CD4-positive, alpha-beta memory T cell (primary cell): ENCODE measurements at regions not wholly inside any gene's neighbourhood (a gene's known extent, or its start where the extent isn't known, plus 50 kb on each side); places are given as distances from the start of the nearest gene placed in this dataset.
A peak's percentile ranks its signal among the peaks of the same experiment; 100 is the strongest.
"Not testable (repeated sequence)": the region's sequence is repeated elsewhere in the genome, so short reads cannot be mapped to it uniquely, and the experiment has no call there.

Experiments
- CTCF ChIA-PET: fragments of 350-600 bp; sonication (Branson Sonifier 250); formaldehyde crosslinking; loops from one replicate; lab custom pipeline; 2021; ENCODE audit warnings: inconsistent platforms; ENCODE audit not compliant: partially characterized antibody; lab: Charles Lee
- POLR2A ChIA-PET: fragments of 350-600 bp; sonication (Branson Sonifier 250); formaldehyde crosslinking; loops from one replicate; lab custom pipeline; 2021; ENCODE audit not compliant: partially characterized antibody; lab: Charles Lee
- DNase-seq, 5 donors: peaks; one replicate each; pipeline versions ENCODE4 v3.0.0 to v3.0.0-alpha.2; 2020 to 2022; ENCODE audit warnings: mixed read lengths in 1 of 5
- H3K27ac ChIP-seq: one replicate; pipeline ENCODE4 v1.7.0; 2013; ENCODE audit warnings: low read depth, low read length
- H3K27me3 ChIP-seq: 2 replicates; pipeline ENCODE4 v1.7.0; 2013; ENCODE audit warnings: mild to moderate bottlenecking, low read length, moderate library complexity; ENCODE audit not compliant: insufficient read depth
- H3K36me3 ChIP-seq: 2 replicates; pipeline ENCODE4 v1.7.0; 2013; ENCODE audit warnings: mild to moderate bottlenecking, low read length, moderate library complexity; ENCODE audit not compliant: insufficient read depth
- H3K4me1 ChIP-seq: 2 replicates; pipeline ENCODE4 v1.7.0; 2013; ENCODE audit warnings: mild to moderate bottlenecking, low read length, moderate library complexity; ENCODE audit not compliant: insufficient read depth
- H3K4me3 ChIP-seq, 2 donors: one replicate each; pipeline ENCODE4 v1.7.0; 2013; ENCODE audit warnings: low read length in 2 of 2, mild to moderate bottlenecking in 1 of 2
- H3K9me3 ChIP-seq, 2 donors: one replicate each; pipeline ENCODE4 v1.7.0; 2013; ENCODE audit warnings: low read length in 2 of 2, control low read depth in 1 of 2; ENCODE audit not compliant: control insufficient read depth in 1 of 2
- H3K27ac Mint-ChIP-seq, 7 donors: one replicate each; pipeline ENCODE4 v1.8.0; 2020 to 2021; ENCODE audit warnings: mixed read lengths in 7 of 7, mild to moderate bottlenecking in 6 of 7, inconsistent platforms in 3 of 7, moderate library complexity in 3 of 7
- H3K27me3 Mint-ChIP-seq, 2 donors: one replicate each; pipeline ENCODE4 v1.8.0; 2020 to 2021; ENCODE audit warnings: mixed read lengths in 2 of 2
- H3K36me3 Mint-ChIP-seq, 2 donors: one replicate each; pipeline ENCODE4 v1.8.0; 2020 to 2021; ENCODE audit warnings: mixed read lengths in 2 of 2, inconsistent platforms in 1 of 2, mild to moderate bottlenecking in 1 of 2
- H3K4me1 Mint-ChIP-seq, 4 donors: one replicate each; pipeline ENCODE4 v1.8.0; 2020 to 2021; ENCODE audit warnings: mixed read lengths in 4 of 4, mild to moderate bottlenecking in 1 of 4
- H3K4me3 Mint-ChIP-seq, 8 donors: one replicate each; pipeline ENCODE4 v1.8.0; 2020 to 2021; ENCODE audit warnings: mixed read lengths in 8 of 8, mild to moderate bottlenecking in 7 of 8, moderate library complexity in 6 of 8, inconsistent platforms in 3 of 8
- H3K9me3 Mint-ChIP-seq, 8 donors: one replicate each; pipeline ENCODE4 v1.8.0; 2020 to 2021; ENCODE audit warnings: mixed read lengths in 8 of 8, mild to moderate bottlenecking in 5 of 8, inconsistent platforms in 3 of 8, moderate library complexity in 1 of 8
- intact Hi-C: fragments of 100-400 bp; cut with micrococcal nuclease; formaldehyde crosslinking; loops from one replicate; pipeline ENCODE4 v1.15.1; 2023

DNA sequence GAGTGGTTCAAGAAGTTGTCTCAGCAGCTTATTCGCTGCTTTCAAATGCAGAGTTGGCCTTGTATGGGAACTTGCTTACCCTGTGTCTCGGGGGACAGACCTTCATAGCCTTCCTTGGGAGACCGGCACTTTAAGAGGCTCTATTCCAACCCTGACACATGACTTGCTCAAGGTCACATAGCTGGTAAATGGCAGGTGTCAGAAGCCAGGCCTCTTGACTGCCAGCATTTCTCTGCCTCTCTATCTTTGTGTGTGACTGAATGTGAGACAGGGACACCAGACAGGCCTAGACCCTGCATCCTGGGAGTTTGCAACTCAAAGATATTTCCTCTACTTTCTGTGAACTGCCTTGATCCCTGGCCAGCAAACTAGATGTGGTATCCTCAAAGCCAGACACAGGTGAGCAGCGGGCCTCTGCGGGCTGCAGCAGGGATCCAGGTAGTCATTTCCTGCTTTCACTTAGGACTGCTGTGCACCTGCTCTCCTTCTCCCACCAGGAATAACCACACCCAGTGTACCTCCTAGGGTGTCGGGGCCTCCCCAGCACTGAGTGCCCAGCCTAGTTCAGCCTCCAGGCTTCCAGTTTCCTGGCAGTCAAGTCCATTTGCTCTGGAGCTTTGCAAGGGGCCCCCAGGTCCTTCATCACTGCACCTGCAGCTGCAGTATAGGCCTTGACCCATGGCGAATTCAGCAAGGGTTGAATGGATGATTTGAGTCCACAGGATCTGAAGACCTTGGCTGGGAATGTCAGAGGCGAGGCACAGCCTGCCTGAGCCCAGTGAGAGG is 116.6 kb upstream of the TNRC6C start:
- no peaks in the 10 kb centered on the region for H3K27me3 ChIP-seq

DNA sequence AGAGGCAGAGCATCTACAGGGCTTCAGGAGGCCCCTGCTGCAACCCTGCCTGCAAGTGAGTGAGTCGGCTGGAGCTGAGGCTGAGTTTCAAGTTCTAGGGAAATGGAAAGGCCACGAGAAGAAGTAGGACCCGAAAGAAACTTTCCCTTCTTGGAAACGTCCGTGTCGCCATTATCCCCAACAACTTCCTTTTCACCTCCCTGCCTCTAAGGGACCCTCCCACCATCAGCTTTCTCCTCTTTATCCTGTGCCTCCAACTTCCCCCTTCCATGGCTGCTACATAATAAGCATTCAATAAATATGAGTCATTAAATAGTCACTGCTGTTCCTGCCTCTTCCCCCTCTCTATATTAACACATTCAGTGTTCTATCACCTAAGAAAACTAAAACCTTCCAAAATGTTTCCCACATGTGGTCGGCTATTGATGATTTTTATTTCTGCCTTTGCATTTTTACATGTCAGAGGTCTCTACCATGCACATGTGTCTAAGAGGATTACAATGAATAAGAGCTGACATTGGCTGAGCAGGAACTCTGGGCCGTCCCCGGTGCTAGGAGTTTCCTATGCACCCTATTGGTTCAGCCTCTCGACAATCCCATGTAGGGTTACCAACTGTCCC is 115.9 kb upstream of the TNRC6C start:
- intact Hi-C loops, result loop anchor here (1.0 to 10.0 kb wide), 4 partner anchors 40 to 116 kb away; partner anchors contain the start of gene TNRC6C
- peaks cover 63% of the 10 kb centered on the region for H3K4me1 ChIP-seq
- Mint-ChIP-seq H3K4me1 (peaks cover 34 to 74% (median 43%) of the 10 kb centered on the region in 4 donors), H3K9me3 (no peaks in the 10 kb centered on the region), H3K4me3 (peak overlapping the region in 7 of 8 donors; percentile 4 to 85 (median 69)), H3K27ac (peak overlapping the region; percentile 87 to 97 (median 93)), H3K27me3 (no peaks in the 10 kb centered on the region), H3K36me3 (no peaks in the 10 kb centered on the region)
- H3K27me3 ChIP-seq, result no peaks in the 10 kb centered on the region
- no peak overlapping the region for H3K27ac ChIP-seq
- POLR2A ChIA-PET, result interaction anchor here (1.3 to 8.2 kb wide), 7 partner anchors 8 to 153 kb away, joined by 3 to 94 read pairs (median 15); partner anchors contain the start of gene TNRC6C
- H3K4me3 ChIP-seq, result no peak overlapping the region
- CTCF ChIA-PET, result no interaction called here
- no peaks in the 10 kb centered on the region for H3K9me3 ChIP-seq
- H3K36me3 ChIP-seq, result no peaks in the 10 kb centered on the region
- DNase-seq, result no peak

More for the DNA sequence above, 116.6 kb upstream of the TNRC6C start:
- DNase-seq, result no peak
- POLR2A ChIA-PET, result interaction anchor here (0.7 to 8.2 kb wide), 6 partner anchors 32 to 152 kb away, joined by 3 to 94 read pairs (median 18); partner anchors contain the start of gene TNRC6C
- no peaks in the 10 kb centered on the region for H3K9me3 Mint-ChIP-seq
- peak overlapping the region in 6 of 7 donors; percentile 87 to 95 (median 92) for H3K27ac Mint-ChIP-seq
- intact Hi-C loops, result loop anchor here (2.0 to 10.0 kb wide), 3 partner anchors 41 to 117 kb away; partner anchors contain the start of gene TNRC6C
- H3K36me3 ChIP-seq, result no peaks in the 10 kb centered on the region
- H3K27ac ChIP-seq, result no peak overlapping the region
- peak overlapping the region in 6 of 8 donors; percentile 13 to 78 (median 35) for H3K4me3 Mint-ChIP-seq
- H3K4me1 Mint-ChIP-seq, result peaks cover 32 to 74% (median 41%) of the 10 kb centered on the region in 4 donors
- H3K36me3 Mint-ChIP-seq, result no peaks in the 10 kb centered on the region
- peaks cover 56% of the 10 kb centered on the region for H3K4me1 ChIP-seq
- H3K4me3 ChIP-seq, result no peak overlapping the region
- CTCF ChIA-PET, result no interaction called here
- no peaks in the 10 kb centered on the region for H3K27me3 Mint-ChIP-seq
- H3K9me3 ChIP-seq, result no peaks in the 10 kb centered on the region

DNA sequence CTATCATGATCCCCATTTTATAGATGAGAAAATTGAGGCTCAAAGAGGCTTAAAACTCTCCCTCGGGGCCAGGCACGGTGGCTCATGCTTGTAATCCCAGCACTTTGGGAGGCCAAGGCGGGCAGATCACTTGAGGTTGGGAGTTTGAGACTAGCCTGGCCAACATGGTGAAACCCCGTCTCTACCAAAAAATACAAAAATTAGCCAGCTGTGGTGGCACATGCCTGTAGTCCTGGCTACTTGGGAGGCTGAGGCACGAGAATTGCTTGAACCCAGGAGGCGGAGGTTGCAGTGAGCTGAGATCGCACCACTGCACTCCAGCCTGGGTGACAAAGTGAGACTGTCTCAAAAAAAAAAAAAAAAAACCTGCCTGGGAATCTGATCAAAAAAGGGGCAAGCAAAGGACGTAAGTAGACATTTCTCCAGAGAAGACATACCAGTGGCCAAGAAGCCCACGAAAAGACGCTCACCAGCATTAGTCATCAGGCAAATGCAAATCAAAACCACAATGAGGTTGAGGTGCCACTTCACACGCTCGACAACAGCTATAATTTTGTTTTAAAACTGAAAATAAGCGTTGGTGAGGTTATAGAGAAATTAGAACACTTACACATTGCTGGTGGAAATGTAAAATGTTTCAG is 115.1 kb upstream of the TNRC6C start:
- peaks cover 70% of the 10 kb centered on the region for H3K4me1 ChIP-seq
- H3K4me3 Mint-ChIP-seq, result peak overlapping the region in 7 of 8 donors; percentile 65 to 85 (median 75)
- DNase-seq, result peak; percentile 75 to 92 (median 79)
- intact Hi-C loops, result loop anchor here (1.0 to 10.0 kb wide), 4 partner anchors 39 to 115 kb away; partner anchors contain the start of gene TNRC6C
- H3K9me3 Mint-ChIP-seq, H3K36me3 ChIP-seq, H3K27me3 Mint-ChIP-seq, H3K27me3 ChIP-seq, H3K36me3 Mint-ChIP-seq, H3K9me3 ChIP-seq: not testable (repeated sequence)
- ChIA-PET CTCF (interaction anchor here (1.0 kb wide), 2 partner anchors 16 to 43 kb away, joined by 3 read pairs; no protein-coding TSS in a partner anchor), POLR2A (interaction anchor here (0.6 to 8.2 kb wide), 11 partner anchors 9 to 199 kb away, joined by 3 to 94 read pairs (median 7); partner anchors contain the start of gene TNRC6C)
- H3K4me1 Mint-ChIP-seq, result peaks cover 34 to 75% (median 44%) of the 10 kb centered on the region in 4 donors
- H3K27ac Mint-ChIP-seq, result peak overlapping the region; percentile 87 to 97 (median 93)
- peak overlapping the region in 1 of 2 donors; percentile 19 for H3K4me3 ChIP-seq
- peak overlapping the region; percentile 42 for H3K27ac ChIP-seq

DNA sequence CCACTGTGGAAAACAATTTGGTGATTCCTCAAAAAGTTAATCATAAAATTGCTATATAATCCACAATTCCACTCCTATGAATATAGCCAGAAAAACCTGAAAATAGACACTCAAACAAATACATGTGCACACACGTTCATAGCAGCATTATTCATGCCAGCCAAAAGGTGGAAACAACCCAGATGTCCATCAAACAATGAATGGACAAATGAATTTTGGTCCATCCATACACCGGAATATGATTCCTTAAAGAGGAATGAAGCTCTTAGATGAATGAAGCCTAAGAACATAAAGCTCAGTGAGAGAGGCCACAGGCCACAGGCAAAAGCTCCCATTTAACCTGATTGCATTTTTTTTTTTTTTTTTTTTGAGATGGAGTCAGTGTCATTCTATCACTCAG is 114.6 kb upstream of the TNRC6C start:
- H3K27ac Mint-ChIP-seq, result peak overlapping the region; percentile 87 to 97 (median 93)
- Histone ChIP-seq H3K4me1 (peaks cover 72% of the 10 kb centered on the region), H3K4me3 (peak overlapping the region in 1 of 2 donors; percentile 19), H3K27ac (peak overlapping the region; percentile 42), H3K9me3 (no peaks in the 10 kb centered on the region), H3K27me3 (no peaks in the 10 kb centered on the region), H3K36me3 (no peaks in the 10 kb centered on the region)
- H3K9me3 Mint-ChIP-seq, result no peaks in the 10 kb centered on the region
- ChIA-PET CTCF (interaction anchor here (0.7 to 1.0 kb wide), 3 partner anchors 16 to 43 kb away, joined by 3 to 4 read pairs (median 3); no protein-coding TSS in a partner anchor), POLR2A (interaction anchor here (0.6 to 8.2 kb wide), 10 partner anchors 10 to 199 kb away, joined by 3 to 94 read pairs (median 10); partner anchors contain the start of gene TNRC6C)
- intact Hi-C loops, result loop anchor here (1.0 to 10.0 kb wide), 4 partner anchors 39 to 115 kb away; partner anchors contain the start of gene TNRC6C
- peaks cover 34 to 69% (median 44%) of the 10 kb centered on the region in 4 donors for H3K4me1 Mint-ChIP-seq
- no peaks in the 10 kb centered on the region for H3K27me3 Mint-ChIP-seq
- no peak for DNase-seq
- peak overlapping the region in 7 of 8 donors; percentile 51 to 85 (median 75) for H3K4me3 Mint-ChIP-seq
- H3K36me3 Mint-ChIP-seq, result no peaks in the 10 kb centered on the region

DNA sequence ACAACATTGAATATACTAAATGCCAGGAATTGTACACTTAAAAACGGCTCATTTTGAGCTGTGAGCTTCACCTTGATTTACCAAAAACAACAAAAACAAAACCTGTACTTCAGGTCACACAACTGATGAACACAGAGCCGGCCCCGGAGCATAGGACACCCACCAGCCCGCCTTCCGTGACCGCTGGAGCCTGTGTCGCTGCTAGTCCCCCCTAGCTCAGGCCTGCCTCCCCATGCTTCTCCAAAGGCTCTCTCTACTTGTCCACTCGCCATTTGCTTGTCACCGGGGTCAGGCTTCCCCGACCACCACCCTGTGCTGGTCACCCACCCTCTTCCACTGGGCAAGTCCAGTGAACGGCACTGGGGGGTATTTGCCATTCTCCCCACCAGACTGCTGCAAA is 113.8 kb upstream of the TNRC6C start:
- no peaks in the 10 kb centered on the region for H3K9me3 Mint-ChIP-seq
- Histone ChIP-seq H3K36me3 (no peaks in the 10 kb centered on the region), H3K9me3 (no peaks in the 10 kb centered on the region), H3K4me1 (peaks cover 72% of the 10 kb centered on the region), H3K27ac (peak overlapping the region; percentile 42), H3K27me3 (no peaks in the 10 kb centered on the region), H3K4me3 (no peak overlapping the region)
- ChIA-PET CTCF (interaction anchor here (0.7 to 1.0 kb wide), 2 partner anchors 15 to 31 kb away, joined by 3 to 4 read pairs; no protein-coding TSS in a partner anchor), POLR2A (interaction anchor here (1.7 to 8.2 kb wide), 7 partner anchors 11 to 113 kb away, joined by 7 to 94 read pairs (median 15); partner anchors contain the start of gene TNRC6C)
- peak overlapping the region; percentile 80 to 97 (median 91) for H3K27ac Mint-ChIP-seq
- intact Hi-C loops, result loop anchor here (10.0 kb wide), 1 partner anchor 70 kb away; no protein-coding TSS in a partner anchor
- H3K27me3 Mint-ChIP-seq, result no peaks in the 10 kb centered on the region
- peak overlapping the region in 6 of 8 donors; percentile 17 to 85 (median 36) for H3K4me3 Mint-ChIP-seq
- peaks cover 32 to 65% (median 44%) of the 10 kb centered on the region in 4 donors for H3K4me1 Mint-ChIP-seq
- DNase-seq, result no peak
- no peaks in the 10 kb centered on the region for H3K36me3 Mint-ChIP-seq

DNA sequence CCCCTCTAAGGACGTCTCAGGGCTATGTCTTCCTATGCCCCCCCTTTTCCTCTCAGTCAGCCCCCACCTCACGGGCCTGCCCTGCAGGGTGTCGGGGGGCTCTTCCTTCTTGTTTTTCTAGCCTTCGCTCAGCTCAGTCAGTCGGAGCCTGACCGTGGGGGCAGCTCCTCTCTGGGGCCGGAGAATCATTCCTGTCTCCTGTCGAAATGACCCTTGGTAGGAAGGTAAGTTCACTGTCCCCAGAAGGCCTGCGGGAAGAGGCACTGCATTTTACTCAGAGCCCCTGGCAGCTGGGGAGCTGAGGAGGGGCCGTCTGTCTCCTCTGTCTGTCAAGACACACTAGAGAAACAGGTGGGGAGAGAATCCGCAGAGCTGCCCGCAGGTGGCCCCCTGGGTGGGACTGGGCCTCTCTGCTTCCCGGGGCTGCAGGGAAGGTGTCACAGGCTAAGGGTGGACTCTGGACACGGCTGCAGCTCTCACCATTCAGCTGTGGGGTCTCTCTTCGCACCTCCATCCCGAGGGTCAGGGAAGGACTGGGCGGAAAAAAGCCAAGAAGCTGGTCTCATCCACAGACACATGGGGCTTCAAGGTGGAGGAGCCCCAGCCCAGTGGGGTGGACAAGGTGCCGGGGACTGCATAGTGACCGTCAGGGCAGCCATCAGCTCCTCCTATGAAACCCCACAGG is 112.8 kb upstream of the TNRC6C start:
- H3K9me3 ChIP-seq, result no peaks in the 10 kb centered on the region
- Mint-ChIP-seq H3K27me3 (no peaks in the 10 kb centered on the region), H3K36me3 (no peaks in the 10 kb centered on the region), H3K27ac (peak overlapping the region; percentile 51 to 92 (median 81)), H3K4me1 (peaks cover 32 to 65% (median 44%) of the 10 kb centered on the region in 4 donors), H3K4me3 (peak overlapping the region in 2 of 8 donors; percentile 17 to 47), H3K9me3 (no peaks in the 10 kb centered on the region)
- H3K4me1 ChIP-seq, result peaks cover 72% of the 10 kb centered on the region
- H3K27ac ChIP-seq, result peak overlapping the region; percentile 8
- no peak overlapping the region for H3K4me3 ChIP-seq
- H3K27me3 ChIP-seq, result no peaks in the 10 kb centered on the region
- no peak for DNase-seq
- ChIA-PET POLR2A (interaction anchor here (0.7 to 8.2 kb wide), 5 partner anchors 17 to 112 kb away, joined by 4 to 94 read pairs (median 13); partner anchors contain the start of gene TNRC6C), CTCF (interaction anchor here (0.9 kb wide), 1 partner anchor 86 kb away, joined by 3 read pairs; no protein-coding TSS in a partner anchor)
- no peaks in the 10 kb centered on the region for H3K36me3 ChIP-seq
- intact Hi-C loops, result loop anchor here (10.0 kb wide), 1 partner anchor 71 kb away; no protein-coding TSS in a partner anchor
